ENCODE measurements at regions not wholly inside any gene's neighbourhood (a gene's known extent, or its start where the extent isn't known, plus 50 kb on each side); places are given as distances from the start of the nearest gene placed in this dataset.

DNA sequence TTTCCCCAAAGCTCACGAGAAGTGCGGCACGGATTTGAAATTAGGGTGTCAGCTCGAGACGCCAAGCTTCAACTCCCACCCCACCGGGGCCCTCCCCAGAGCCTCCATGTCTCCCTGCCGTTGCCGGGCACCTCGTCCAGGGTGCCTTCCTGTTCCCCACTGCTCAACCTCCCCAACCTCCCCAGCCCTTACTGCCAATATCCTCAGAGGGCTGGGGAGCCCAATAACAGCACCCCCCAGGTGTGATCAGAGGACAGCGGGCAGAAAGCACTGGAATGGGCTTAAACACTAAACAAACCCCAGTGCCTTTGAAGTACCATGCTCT lies 1336.4 kb downstream of the TBC1D22A start (continued):
- TF ChIP-seq, protein P1, sequence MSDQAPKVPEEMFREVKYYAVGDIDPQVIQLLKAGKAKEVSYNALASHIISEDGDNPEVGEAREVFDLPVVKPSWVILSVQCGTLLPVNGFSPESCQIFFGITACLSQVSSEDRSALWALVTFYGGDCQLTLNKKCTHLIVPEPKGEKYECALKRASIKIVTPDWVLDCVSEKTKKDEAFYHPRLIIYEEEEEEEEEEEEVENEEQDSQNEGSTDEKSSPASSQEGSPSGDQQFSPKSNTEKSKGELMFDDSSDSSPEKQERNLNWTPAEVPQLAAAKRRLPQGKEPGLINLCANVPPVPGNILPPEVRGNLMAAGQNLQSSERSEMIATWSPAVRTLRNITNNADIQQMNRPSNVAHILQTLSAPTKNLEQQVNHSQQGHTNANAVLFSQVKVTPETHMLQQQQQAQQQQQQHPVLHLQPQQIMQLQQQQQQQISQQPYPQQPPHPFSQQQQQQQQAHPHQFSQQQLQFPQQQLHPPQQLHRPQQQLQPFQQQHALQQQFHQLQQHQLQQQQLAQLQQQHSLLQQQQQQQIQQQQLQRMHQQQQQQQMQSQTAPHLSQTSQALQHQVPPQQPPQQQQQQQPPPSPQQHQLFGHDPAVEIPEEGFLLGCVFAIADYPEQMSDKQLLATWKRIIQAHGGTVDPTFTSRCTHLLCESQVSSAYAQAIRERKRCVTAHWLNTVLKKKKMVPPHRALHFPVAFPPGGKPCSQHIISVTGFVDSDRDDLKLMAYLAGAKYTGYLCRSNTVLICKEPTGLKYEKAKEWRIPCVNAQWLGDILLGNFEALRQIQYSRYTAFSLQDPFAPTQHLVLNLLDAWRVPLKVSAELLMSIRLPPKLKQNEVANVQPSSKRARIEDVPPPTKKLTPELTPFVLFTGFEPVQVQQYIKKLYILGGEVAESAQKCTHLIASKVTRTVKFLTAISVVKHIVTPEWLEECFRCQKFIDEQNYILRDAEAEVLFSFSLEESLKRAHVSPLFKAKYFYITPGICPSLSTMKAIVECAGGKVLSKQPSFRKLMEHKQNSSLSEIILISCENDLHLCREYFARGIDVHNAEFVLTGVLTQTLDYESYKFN (CRISPR knock-in tag; conservative IDR thresholded peaks at IDR 0.05) = no peak
- TF ChIP-seq U2AF1 (optimal IDR thresholded peaks at IDR 0.05; ENCODE audit: low read depth, low read length) (no peak), ARHGAP35 (CRISPR knock-in tag; IDR thresholded peaks at IDR 0.05; ENCODE audit: borderline replicate concordance) (no peak), ZNF441 (CRISPR knock-in tag; IDR thresholded peaks at IDR 0.05; ENCODE audit: borderline replicate concordance) (no peak), ZNF329 (CRISPR knock-in tag; IDR thresholded peaks at IDR 0.05; ENCODE audit: low read depth) (no peak), ZNF33B (CRISPR knock-in tag; IDR thresholded peaks at IDR 0.05) (no peak), ZNF501 (CRISPR knock-in tag; IDR thresholded peaks at IDR 0.05) (no peak)
- TF ChIP-seq, protein P2, sequence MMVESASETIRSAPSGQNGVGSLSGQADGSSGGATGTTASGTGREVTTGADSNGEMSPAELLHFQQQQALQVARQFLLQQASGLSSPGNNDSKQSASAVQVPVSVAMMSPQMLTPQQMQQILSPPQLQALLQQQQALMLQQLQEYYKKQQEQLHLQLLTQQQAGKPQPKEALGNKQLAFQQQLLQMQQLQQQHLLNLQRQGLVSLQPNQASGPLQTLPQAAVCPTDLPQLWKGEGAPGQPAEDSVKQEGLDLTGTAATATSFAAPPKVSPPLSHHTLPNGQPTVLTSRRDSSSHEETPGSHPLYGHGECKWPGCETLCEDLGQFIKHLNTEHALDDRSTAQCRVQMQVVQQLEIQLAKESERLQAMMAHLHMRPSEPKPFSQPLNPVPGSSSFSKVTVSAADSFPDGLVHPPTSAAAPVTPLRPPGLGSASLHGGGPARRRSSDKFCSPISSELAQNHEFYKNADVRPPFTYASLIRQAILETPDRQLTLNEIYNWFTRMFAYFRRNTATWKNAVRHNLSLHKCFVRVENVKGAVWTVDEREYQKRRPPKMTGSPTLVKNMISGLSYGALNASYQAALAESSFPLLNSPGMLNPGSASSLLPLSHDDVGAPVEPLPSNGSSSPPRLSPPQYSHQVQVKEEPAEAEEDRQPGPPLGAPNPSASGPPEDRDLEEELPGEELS (CRISPR knock-in tag; IDR thresholded peaks at IDR 0.05) = no peak

Data from HepG2 (cell line).